ENCODE measurements at regions not wholly inside any gene's neighbourhood (a gene's known extent, or its start where the extent isn't known, plus 50 kb on each side); places are given as distances from the start of the nearest gene placed in this dataset.
"Not testable (repeated sequence)": the region's sequence is repeated elsewhere in the genome, so short reads cannot be mapped to it uniquely, and the experiment has no call there.

DNA sequence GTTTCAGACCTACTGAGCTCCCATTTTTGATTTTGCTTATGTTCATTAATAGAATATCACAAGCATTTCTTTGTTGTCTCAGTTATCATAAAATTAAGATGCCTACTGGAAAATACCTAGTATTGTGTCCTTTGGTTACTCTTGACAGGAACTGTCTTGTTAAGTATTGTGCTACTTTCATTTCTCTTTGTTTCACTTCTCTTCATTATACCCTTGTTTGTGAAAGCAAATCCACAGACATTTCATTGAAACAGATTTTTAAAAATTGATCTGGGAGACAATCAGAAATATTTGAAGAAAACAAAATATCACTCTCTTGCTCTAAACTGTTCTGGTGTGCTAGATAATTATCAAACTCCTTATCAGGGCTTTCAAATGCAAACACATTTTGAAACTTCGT, 290.5 kb upstream of the EYS start:
- no peak for DNase-seq (ENCODE audit: low read depth)

- DNase-seq (ENCODE audit: low read depth) = no peak
These were observed 289.1 kb upstream of the EYS start for GRCh38 chr6:65996096-65996495.

DNA sequence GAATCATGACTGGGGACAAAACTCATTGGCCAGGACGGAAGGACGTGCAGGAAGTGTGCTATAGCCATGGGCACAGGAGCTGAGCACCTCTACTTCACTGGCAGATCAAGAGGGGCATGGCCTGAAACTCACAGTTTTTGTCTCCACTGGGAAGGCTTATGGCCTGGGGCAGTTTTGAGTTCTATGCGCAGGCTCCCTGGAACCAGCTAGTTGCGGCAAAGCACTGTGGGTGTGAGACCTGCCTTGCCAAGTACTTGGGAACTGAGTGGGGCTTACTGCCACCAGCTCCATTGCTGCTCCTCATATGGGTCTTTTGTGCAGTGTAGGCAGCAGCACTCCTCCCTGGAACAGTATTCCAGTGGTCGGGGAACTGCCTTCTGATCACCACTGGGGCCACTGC, 282.6 kb upstream of the EYS start:
- DNase-seq (ENCODE audit: low read depth) = no peak

DNA sequence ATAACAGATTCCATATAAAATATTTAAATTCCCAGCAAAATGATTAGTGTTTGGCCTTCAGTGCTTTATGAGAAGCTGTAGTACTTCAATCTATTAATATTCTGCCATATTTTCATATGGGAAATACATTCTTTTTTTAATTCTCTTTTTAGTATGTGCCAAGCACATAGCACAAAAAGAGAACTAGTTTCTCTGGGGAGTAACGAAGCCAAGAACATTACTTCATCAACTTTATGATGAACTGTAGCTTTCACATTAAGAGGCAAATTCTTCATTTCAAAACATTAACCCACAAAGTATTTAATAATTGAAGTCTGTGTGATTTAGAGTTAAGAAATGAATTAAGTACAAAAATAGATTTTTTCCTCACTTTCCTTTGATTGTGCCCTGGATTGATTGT, 281.0 kb upstream of the EYS start:
- no peak for DNase-seq (ENCODE audit: low read depth)

GRCh38 chr6:65984089-65984488, 277.1 kb upstream of the EYS start:
- no peak for DNase-seq (ENCODE audit: low read depth)

DNA sequence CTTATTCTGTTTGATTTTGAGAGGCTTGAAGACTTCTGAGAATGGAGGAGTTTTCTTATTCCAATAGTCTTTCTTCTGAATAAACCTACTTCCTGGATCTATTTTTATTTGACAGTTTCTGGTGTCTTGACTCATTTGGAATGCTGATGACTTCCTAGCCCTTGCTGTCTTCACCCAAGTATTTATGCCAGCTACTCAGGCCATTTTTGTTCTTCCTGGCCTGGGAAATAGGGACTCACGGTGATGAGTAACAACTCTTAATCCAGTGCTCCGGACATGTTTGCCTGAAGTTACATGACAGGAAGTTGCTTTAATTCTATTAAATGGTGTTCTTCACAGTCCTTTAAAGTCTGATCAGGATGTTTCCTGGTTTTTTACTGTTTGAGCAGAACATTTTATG, 272.1 kb upstream of the EYS start:
- DNase-seq (ENCODE audit: low read depth) = no peak

DNA sequence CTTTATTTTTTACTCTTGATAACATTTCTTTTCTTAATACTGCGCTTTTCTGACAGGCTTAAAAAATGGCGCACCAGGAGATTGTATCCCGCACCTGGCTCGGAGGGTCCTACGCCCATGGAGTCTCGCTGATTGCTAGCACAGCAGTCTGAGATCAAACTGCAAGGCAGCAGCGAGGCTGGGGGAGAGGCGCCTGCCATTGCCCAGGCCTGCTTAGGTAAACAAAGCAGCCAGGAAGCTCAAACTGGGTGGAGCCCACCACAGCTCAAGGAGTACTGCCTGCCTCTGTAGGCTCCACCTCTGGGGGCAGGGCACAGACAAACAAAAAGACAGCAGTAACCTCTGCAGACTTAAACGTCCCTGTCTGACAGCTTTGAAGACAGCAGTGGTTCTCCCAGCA, 264.2 kb upstream of the EYS start:
- not testable (repeated sequence) for DNase-seq (ENCODE audit: low read depth)

GRCh38 chr6:65964261-65964660, 257.2 kb upstream of the EYS start:
- DNase-seq (ENCODE audit: low read depth) = no peak

- DNase-seq (ENCODE audit: low read depth) = no peak
These were observed 248.0 kb upstream of the EYS start for GRCh38 chr6:65955034-65955433.

DNA sequence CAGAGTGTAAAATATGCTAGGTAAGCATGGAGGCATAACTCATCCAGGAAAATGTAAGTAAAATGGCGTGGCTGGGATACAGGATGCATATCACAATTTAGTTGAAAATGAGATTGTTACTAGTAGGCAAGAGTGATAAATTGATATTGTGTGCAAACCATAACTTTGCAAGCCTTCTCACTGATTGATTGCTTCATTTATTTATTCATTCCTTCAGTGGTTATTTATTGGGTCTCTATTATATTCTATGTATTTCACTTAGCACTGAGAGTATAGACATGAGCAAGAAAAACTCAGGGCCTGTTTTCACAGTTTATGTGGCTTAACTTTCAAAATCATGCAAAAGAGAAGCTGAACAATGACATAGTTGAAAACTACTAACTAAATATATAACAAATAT, 241.0 kb upstream of the EYS start:
- DNase-seq (ENCODE audit: low read depth) = no peak

GRCh38 chr6:65943548-65943947, 236.5 kb upstream of the EYS start:
- DNase-seq (ENCODE audit: low read depth) = no peak

DNA sequence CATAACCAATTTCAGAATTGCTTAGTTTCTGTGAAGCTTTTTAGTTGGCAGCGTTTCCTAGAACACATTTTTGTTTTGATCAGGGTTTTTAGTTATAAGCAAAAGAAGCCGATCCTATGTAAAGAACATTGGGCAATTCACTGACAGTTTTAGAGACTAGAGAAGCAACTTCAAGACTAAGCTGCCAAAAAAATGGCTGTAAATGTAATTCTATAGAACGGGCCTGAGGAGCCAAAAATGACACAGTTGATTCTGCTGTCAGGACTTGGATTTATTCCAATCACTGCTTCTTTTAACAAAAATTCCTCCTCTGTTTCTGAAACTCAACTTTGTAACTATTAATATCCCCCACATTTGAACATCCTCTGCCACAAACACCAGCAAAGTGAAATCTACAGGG, 236.0 kb upstream of the EYS start:
- DNase-seq (ENCODE audit: low read depth) = no peak

GRCh38 chr6:65938000-65938399, 231.0 kb upstream of the EYS start:
- peak; percentile 1 for DNase-seq (ENCODE audit: low read depth)

DNA sequence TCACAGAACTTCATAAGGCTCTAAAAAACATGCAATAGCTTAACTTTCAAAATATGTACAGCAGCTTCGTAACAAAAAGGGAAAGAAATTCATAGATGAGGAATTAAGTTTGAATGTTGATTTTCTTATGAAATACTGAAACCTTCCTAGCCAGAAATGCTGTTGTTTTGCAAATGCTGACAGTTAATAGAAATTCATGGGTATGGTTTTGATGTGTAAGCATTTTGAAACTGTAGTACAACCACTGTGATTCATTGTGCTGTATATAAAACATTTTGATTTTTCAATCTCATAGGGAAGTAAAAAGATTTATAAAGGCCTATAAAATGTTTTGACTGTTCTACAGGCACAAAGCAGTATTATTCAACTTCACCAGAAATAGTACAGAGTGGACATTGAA, 228.4 kb upstream of the EYS start:
- no peak for DNase-seq (ENCODE audit: low read depth)

DNA sequence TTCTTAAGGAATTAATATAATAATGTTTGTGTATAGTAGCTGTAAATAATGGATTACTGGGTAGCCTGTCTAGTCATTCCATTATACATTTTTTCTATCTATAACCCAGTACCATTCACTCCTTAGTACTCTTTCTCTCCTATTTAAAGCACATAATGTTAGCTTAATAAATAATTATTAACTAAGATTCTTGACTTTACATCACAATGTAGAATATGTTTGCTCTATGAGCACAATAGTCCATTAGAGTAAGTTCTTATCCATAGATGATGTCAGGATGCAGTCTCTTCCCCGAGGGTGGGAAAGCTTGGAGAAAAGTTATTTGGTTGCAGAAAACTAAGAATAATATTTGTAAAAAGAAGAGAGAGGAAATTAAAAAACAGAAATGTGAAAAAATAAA, 226.4 kb upstream of the EYS start:
- DNase-seq (ENCODE audit: low read depth) = no peak

- DNase-seq (ENCODE audit: low read depth) = no peak
These were observed 220.1 kb upstream of the EYS start for GRCh38 chr6:65927141-65927540.

- DNase-seq (ENCODE audit: low read depth) = no peak
These were observed 217.4 kb upstream of the EYS start for GRCh38 chr6:65924411-65924810.

DNA sequence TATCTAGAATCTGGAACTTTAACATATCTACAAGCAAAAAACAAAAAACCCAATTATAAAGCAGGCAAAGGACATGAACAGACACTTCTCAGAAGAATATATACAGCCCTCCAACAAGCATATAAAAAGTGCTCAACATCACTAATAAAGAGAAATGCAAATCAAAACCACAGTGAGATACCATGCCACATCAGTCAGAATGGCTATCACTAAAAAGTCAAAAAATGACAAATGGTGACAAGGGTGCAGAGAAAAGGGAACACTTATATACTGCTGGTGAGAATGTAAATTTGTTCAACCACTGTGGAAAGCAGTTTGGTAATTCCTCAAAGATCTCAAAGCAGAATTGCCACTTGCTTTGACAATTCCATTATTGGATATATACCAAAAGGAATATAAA, 215.0 kb upstream of the EYS start:
- DNase-seq (ENCODE audit: low read depth) = no peak

DNA sequence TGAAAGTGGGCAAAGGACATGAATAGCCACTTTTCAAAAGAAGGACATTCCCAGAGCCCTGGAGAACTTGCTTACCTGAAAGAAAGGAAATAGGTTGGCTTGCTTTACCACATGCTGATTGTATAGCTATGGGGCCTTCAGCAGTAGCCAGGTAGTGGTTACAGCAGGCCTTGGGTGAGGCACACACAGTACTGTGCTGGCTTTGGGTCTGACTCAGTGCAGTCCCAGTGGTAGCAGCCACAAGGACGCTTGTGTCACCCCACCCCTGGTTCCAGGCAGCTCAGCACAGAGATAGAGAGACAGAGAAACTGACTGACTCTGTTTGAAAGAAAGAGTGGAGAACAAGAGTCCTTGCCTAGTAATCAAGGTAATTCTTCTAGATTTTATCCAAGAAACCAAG, 201.0 kb upstream of the EYS start:
- DNase-seq (ENCODE audit: low read depth) = no peak

- DNase-seq (ENCODE audit: low read depth) = no peak
These were observed 197.0 kb upstream of the EYS start for GRCh38 chr6:65903992-65904391.

GRCh38 chr6:65900928-65901327, 193.9 kb upstream of the EYS start:
- no peak for DNase-seq (ENCODE audit: low read depth)

GRCh38 chr6:65896140-65896539, 189.1 kb upstream of the EYS start:
- DNase-seq (ENCODE audit: low read depth) = no peak

DNA sequence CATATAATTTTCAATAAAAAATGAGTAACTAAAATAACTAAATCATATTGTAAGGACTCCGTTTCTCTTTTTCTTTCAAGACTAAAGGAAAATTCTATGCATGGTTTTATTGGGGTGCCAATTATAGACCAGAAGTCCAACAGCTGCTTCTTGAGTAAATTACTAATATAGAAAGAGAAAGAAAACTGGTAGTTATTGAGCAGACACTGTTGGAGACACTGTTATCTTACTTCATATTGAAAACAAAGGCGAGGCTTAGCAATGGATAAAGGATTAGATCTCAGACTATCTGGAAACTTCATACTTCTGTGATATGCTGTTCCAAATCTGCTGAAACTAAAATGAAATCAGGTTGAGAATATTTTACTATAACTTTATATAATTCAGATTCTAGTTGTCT, 169.6 kb upstream of the EYS start:
- DNase-seq (ENCODE audit: low read depth) = no peak

DNA sequence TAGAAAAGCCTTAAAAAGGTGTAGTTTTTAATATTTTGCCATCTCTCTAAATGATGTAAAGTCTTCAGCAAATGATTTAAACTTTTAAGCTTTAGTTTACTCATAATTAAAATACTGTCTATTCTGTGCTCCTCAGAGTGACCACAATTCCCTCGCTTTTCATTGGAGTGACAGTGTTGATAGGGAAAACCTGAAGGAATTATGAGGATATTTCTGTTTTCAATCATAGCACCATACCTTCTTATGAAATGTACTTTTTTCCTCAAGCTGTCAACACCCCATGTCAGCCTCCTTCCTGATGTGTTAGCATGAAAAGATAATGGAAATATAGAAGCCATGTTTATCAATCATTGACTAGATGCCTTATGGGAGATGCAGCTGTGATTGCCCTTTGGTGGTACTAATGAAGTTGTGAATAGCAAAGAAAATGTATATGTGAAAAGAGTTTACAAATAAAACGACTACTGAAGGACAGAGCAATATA, 145.4 kb upstream of the EYS start:
- DNase-seq (ENCODE audit: low read depth) = no peak

DNA sequence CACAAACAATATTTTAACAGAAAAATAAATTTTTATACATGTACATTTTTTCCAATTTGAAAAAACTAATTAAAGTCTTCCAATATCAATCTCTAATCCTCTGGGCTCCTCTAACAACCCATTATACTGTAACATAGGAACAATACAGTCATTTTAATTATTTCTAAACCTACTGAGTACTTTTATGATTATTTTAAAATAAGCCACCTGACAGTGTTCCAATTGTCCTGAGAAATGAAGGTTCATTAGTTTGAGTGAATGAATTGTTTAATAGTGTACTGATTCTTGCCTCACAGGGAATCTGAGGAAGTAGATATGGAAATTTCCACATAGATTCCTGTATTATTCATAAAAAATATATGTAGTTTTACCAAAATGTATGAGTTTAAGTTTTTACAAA, 123.1 kb upstream of the EYS start:
- DNase-seq (ENCODE audit: low read depth) = no peak

All from fibroblast of the conjunctiva (primary cell).